ENCODE measurements at regions not wholly inside any gene's neighbourhood (a gene's known extent, or its start where the extent isn't known, plus 50 kb on each side); places are given as distances from the start of the nearest gene placed in this dataset.

- no peak for TF ChIP-seq POLR2A (IDR thresholded peaks at IDR 0.05)
These were observed 407.8 kb downstream of the OLFM4 start for GRCh38 chr13:53436396-53436795.

GRCh38 chr13:53439439-53440225, 411.0 kb downstream of the OLFM4 start:
- DNase-seq (ENCODE audit: extremely low spot score in 2 of 2): no peak
- intact Hi-C loops (cut with DNase I): no loop called here

More at GRCh38 chr13:53436396-53436795, 407.8 kb downstream of the OLFM4 start:
- Histone ChIP-seq H3K36me3 (no peaks in the 10 kb centered on the region), H3K4me1 (no peaks in the 10 kb centered on the region), H3K4me3 (no peak overlapping the region), H3K27ac (no peak overlapping the region), H3K27me3 (no peaks in the 10 kb centered on the region), H3K9me3 (no peaks in the 10 kb centered on the region)
- intact Hi-C loops (cut with DNase I): no loop called here
- no peak for DNase-seq (ENCODE audit: extremely low spot score in 2 of 2)

GRCh38 chr13:53442979-53443378, 414.4 kb downstream of the OLFM4 start:
- Histone ChIP-seq H3K36me3 (no peaks in the 10 kb centered on the region), H3K4me1 (no peaks in the 10 kb centered on the region), H3K27ac (no peak overlapping the region), H3K27me3 (no peaks in the 10 kb centered on the region), H3K9me3 (no peaks in the 10 kb centered on the region), H3K4me3 (no peak overlapping the region)
- TF ChIP-seq POLR2A (IDR thresholded peaks at IDR 0.05): no peak
- TF ChIP-seq CTCF (IDR thresholded peaks at IDR 0.05): no peak
- TF ChIP-seq POLR2AphosphoS5 (IDR thresholded peaks at IDR 0.05; ENCODE audit: insufficient read depth in 1 of 2, low read depth in 1 of 2): no peak
- intact Hi-C loops (cut with DNase I): no loop called here
- DNase-seq (ENCODE audit: extremely low spot score in 2 of 2): no peak

More at GRCh38 chr13:53439439-53440225, 411.0 kb downstream of the OLFM4 start:
- no peaks in the 10 kb centered on the region for H3K36me3 ChIP-seq
- H3K4me3 ChIP-seq: no peak overlapping the region
- H3K4me1 ChIP-seq: no peaks in the 10 kb centered on the region
- no peaks in the 10 kb centered on the region for H3K27me3 ChIP-seq
- no peaks in the 10 kb centered on the region for H3K9me3 ChIP-seq
- TF ChIP-seq CTCF (IDR thresholded peaks at IDR 0.05): no peak
- TF ChIP-seq POLR2AphosphoS5 (IDR thresholded peaks at IDR 0.05; ENCODE audit: insufficient read depth in 1 of 2, low read depth in 1 of 2): no peak
- no peak for TF ChIP-seq POLR2A (IDR thresholded peaks at IDR 0.05)
- H3K27ac ChIP-seq: no peak overlapping the region

- intact Hi-C loops (cut with DNase I): no loop called here
- no peak for DNase-seq (ENCODE audit: extremely low spot score in 2 of 2)
- no peaks in the 10 kb centered on the region for H3K36me3 ChIP-seq
- H3K27ac ChIP-seq: no peak overlapping the region
- no peaks in the 10 kb centered on the region for H3K27me3 ChIP-seq
- no peak for TF ChIP-seq CTCF (IDR thresholded peaks at IDR 0.05)
- no peak for TF ChIP-seq POLR2A (IDR thresholded peaks at IDR 0.05)
- no peak for TF ChIP-seq POLR2AphosphoS5 (IDR thresholded peaks at IDR 0.05; ENCODE audit: insufficient read depth in 1 of 2, low read depth in 1 of 2)
- no peaks in the 10 kb centered on the region for H3K9me3 ChIP-seq
- H3K4me1 ChIP-seq: no peaks in the 10 kb centered on the region
- H3K4me3 ChIP-seq: no peak overlapping the region
These were observed 417.1 kb downstream of the OLFM4 start for GRCh38 chr13:53445686-53446085.

GRCh38 chr13:53447456-53447855, 418.8 kb downstream of the OLFM4 start:
- intact Hi-C loops (cut with DNase I): no loop called here
- DNase-seq (ENCODE audit: extremely low spot score in 2 of 2): no peak
- TF ChIP-seq CTCF (IDR thresholded peaks at IDR 0.05) (no peak), POLR2A (IDR thresholded peaks at IDR 0.05) (no peak), POLR2AphosphoS5 (IDR thresholded peaks at IDR 0.05; ENCODE audit: insufficient read depth in 1 of 2, low read depth in 1 of 2) (no peak)
- Histone ChIP-seq H3K27ac (no peak overlapping the region), H3K27me3 (no peaks in the 10 kb centered on the region), H3K4me1 (no peaks in the 10 kb centered on the region), H3K9me3 (no peaks in the 10 kb centered on the region), H3K4me3 (no peak overlapping the region), H3K36me3 (no peaks in the 10 kb centered on the region)
